HCT116 (cell line): ENCODE measurements at regions not wholly inside any gene's neighbourhood (a gene's known extent, or its start where the extent isn't known, plus 50 kb on each side); places are given as distances from the start of the nearest gene placed in this dataset.

Experiments used
- ATAC-seq: fragments of 200-7000 bp; cut with Tn5 transposase; 2 replicates; pipeline ENCODE4 v1.9.1; 2020; ENCODE audit warnings: mild to moderate bottlenecking, moderate library complexity
- BruUV-seq: library from RNA; stranded (reverse); fragments of 400-500 nt; replicated peaks from 2 replicates; lab custom pipeline; 2021; lab: Mats Ljungman, UMichigan
- CTCF ChIA-PET: fragments of 300-600 bp; sonication (Branson Sonifier 250); formaldehyde crosslinking; loops from one replicate; lab custom pipeline; 2021; ENCODE audit warnings: antibody characterized with exemption; lab: Charles Lee
- POLR2A ChIA-PET: fragments of 300-600, 350-600 bp; sonication (Branson Sonifier 250); formaldehyde crosslinking; loops from one replicate; lab custom pipeline; 2021; ENCODE audit warnings: antibody characterized with exemption; lab: Charles Lee
- RAD21 ChIA-PET, 2 experiments: fragments of 300-600 bp; sonication (Branson Sonifier 250); formaldehyde crosslinking; loops; one replicate each; lab custom pipeline; 2023; ENCODE audit warnings: low total read pairs in 2 of 2; ENCODE audit not compliant: uncharacterized antibody in 2 of 2, unreplicated experiment in 2 of 2, low non-redundant PET in 1 of 2; lab: Charles Lee
- DNase-seq: peaks from one replicate; pipeline ENCODE4 v3.0.0-alpha.2; 2010; ENCODE audit warnings: low read depth, low spot score
- H2AFZ ChIP-seq: fragments of 200-600 bp; shearing (Covaris generic), sonication (generic); 2 replicates; pipeline ENCODE4 v1.6.1; 2017; ENCODE audit warnings: low read depth, mixed run types, mixed read lengths, antibody characterized with exemption, low read length; ENCODE audit not compliant: poor library complexity, severe bottlenecking
- H3K27ac ChIP-seq: 2 replicates; pipeline ENCODE4 v1.5.1; 2012; ENCODE audit warnings: low read depth, low read length
- H3K27me3 ChIP-seq: fragments of 200-600 bp; sonication (generic); 2 replicates; pipeline ENCODE4 v1.6.1; 2016; ENCODE audit warnings: mixed run types, low read length, mixed read lengths; ENCODE audit not compliant: insufficient read depth
- H3K36me3 ChIP-seq, 2 experiments: fragments of 200-500 bp in 1 of 2; fragments of 200-600 bp in 1 of 2; sonication (Bioruptor generic) in 1 of 2; sonication (generic) in 1 of 2; 2 replicates each; pipeline versions ENCODE4 v1.5.1 to v1.6.1; 2014 to 2016; ENCODE audit warnings: low read length in 2 of 2, inconsistent platforms in 1 of 2, mixed read lengths in 1 of 2, mixed run types in 1 of 2; ENCODE audit not compliant: insufficient read depth in 2 of 2, control insufficient read depth in 1 of 2
- H3K4me1 ChIP-seq, 2 experiments: fragments of 200-600 bp in 1 of 2; sonication (generic) in 1 of 2; 2 replicates each; pipeline versions ENCODE4 v1.5.1 to v1.6.1; 2012 to 2017; ENCODE audit warnings: low read length in 2 of 2, inconsistent platforms in 1 of 2, mild to moderate bottlenecking in 1 of 2, mixed read lengths in 1 of 2, mixed run types in 1 of 2, moderate library complexity in 1 of 2; ENCODE audit not compliant: insufficient read depth in 2 of 2, control insufficient read depth in 1 of 2
- H3K4me2 ChIP-seq: fragments of 200-600 bp; sonication (generic); 2 replicates; pipeline ENCODE4 v1.6.1; 2017; ENCODE audit warnings: mixed run types, low read length, mixed read lengths
- H3K4me3 ChIP-seq, 2 experiments: fragments of 200-600 bp in 1 of 2; sonication (generic) in 1 of 2; replicated peaks in 1 of 2; 2 replicates each; pipeline ENCODE4 v1.5.1; 2011 to 2016; ENCODE audit warnings: low read length in 2 of 2, control low read depth in 1 of 2, low read depth in 1 of 2, mild to moderate bottlenecking in 1 of 2, mixed read lengths in 1 of 2, mixed run types in 1 of 2
- H3K79me2 ChIP-seq: fragments of 200-600 bp; sonication (generic); 2 replicates; pipeline ENCODE4 v1.6.1; 2017; ENCODE audit warnings: mild to moderate bottlenecking, mixed run types, low read length, moderate library complexity, mixed read lengths; ENCODE audit not compliant: insufficient read depth
- H3K9ac ChIP-seq: fragments of 200-600 bp; sonication (generic); 2 replicates; pipeline ENCODE4 v1.6.1; 2016; ENCODE audit warnings: low read length, mixed read lengths
- H3K9me2 ChIP-seq: fragments of 200-600 bp; sonication (generic), shearing (Covaris generic); 2 replicates; pipeline ENCODE4 v1.6.1; 2017; ENCODE audit warnings: mixed run types, mild to moderate bottlenecking, moderate library complexity; ENCODE audit not compliant: insufficient read depth
- H3K9me3 ChIP-seq, 2 experiments: fragments of 200-500 bp in 1 of 2; fragments of 200-600 bp in 1 of 2; sonication (Bioruptor generic) in 1 of 2; sonication (generic) in 1 of 2; 2 replicates each; pipeline ENCODE4 v1.6.1; 2014 to 2017; ENCODE audit warnings: low read length in 2 of 2, mixed read lengths in 2 of 2, inconsistent platforms in 1 of 2, low read depth in 1 of 2, mild to moderate bottlenecking in 1 of 2, mixed run types in 1 of 2, moderate library complexity in 1 of 2; ENCODE audit not compliant: control insufficient read depth in 1 of 2, insufficient read depth in 1 of 2
- H4K20me1 ChIP-seq: fragments of 200-600 bp; sonication (generic), shearing (Covaris generic); 2 replicates; pipeline ENCODE4 v1.6.1; 2017; ENCODE audit warnings: mixed run types, mild to moderate bottlenecking, moderate library complexity; ENCODE audit not compliant: insufficient read depth
- ELF1 ChIP-seq: IDR thresholded peaks from 2 replicates; pipeline ENCODE4 v1.6.1; 2012; ENCODE audit warnings: low read depth, borderline replicate concordance
- EZH2 ChIP-seq: fragments of 200-600 bp; sonication (generic); IDR thresholded peaks from 2 replicates; pipeline ENCODE4 v1.6.1; 2017; ENCODE audit warnings: antibody characterized with exemption, mixed run types
- POLR2AphosphoS5 ChIP-seq: IDR thresholded peaks from 2 replicates; pipeline ENCODE4 v1.6.1; 2011; ENCODE audit warnings: mild to moderate bottlenecking, low read depth, low read length, moderate library complexity
- SP1 ChIP-seq: IDR thresholded peaks from 2 replicates; pipeline ENCODE4 v1.6.1; 2012; ENCODE audit warnings: low read depth
- intact Hi-C: fragments of 100-400 bp; cut with micrococcal nuclease; formaldehyde crosslinking; loops from 2 replicates; pipeline ENCODE4 v1.10.0; 2022

DNA sequence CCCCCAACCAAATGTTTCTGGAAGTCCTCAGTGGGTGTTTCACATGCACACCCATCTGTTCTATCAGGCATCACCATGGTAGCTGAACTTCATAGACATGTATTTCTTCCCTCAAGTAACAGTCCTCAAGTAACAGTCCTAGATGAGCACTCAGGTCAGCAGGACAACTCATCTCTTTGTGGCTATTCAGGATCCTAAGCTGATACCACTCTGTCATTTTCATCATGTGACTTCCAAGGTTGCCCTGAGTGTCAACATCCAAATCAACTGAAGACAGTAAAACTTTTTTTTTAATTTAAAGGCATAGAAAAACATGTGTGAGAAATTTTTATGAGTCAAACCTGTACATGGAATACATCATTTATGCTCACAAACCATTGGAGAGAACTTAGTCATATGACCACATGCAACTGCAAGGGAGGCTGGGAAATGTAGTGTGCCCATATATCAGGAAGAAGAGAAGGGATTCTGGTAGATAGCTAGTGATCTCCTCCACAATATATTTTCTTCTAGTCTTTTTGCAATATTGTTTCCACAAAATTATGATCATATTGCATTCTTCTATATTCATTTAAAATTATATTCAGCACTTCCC is 64.2 kb upstream of the FST start:
- Histone ChIP-seq H3K36me3 (no peaks in the 10 kb centered on the region), H3K9ac (no peak overlapping the region), H3K9me3 (no peaks in the 10 kb centered on the region), H3K4me2 (no peak overlapping the region), H2AFZ (peak overlapping the region; percentile 51), H3K27me3 (no peaks in the 10 kb centered on the region), H3K79me2 (no peaks in the 10 kb centered on the region), H3K4me3 (no peak overlapping the region), H3K4me1 (no peaks in the 10 kb centered on the region), H3K27ac (no peak overlapping the region), H3K9me2 (no peaks in the 10 kb centered on the region), H4K20me1 (no peaks in the 10 kb centered on the region)
- ChIA-PET POLR2A (no interaction called here), RAD21 (no interaction called here), CTCF (interaction anchor here (0.8 kb wide), 1 partner anchor 818 kb away, joined by 3 read pairs; no protein-coding TSS in a partner anchor)
- intact Hi-C loops = no loop called here
- peak; percentile 12 for DNase-seq
- peak; percentile 79 for ATAC-seq
- BruUV-seq = no TSS peak
- TF ChIP-seq EZH2 (no peak), ELF1 (peak; percentile 44; the same call in 1 of the 2 replicates)

DNA sequence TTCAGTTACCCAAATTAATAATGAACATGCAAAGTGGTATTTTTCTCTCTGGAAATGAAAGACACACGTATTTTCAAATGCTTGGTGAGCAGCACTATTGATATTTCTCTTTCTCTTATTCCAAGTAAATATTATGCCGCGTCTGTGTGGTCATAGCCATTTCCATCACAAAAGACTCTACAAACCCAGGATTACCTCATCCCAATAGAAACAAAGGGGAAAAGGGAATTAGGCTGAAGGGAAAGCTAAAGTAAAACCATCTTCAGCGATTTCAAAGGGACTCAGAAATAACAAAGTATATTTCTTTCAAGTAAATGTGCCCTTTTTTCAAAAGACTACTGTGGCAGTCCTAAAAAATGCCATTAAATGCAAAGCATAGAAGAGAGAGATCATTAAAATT is 62.0 kb upstream of the FST start:
- intact Hi-C loops = no loop called here
- no TSS peak for BruUV-seq
- Histone ChIP-seq H3K27me3 (no peaks in the 10 kb centered on the region), H2AFZ (no peak overlapping the region), H3K36me3 (no peaks in the 10 kb centered on the region), H3K4me1 (no peaks in the 10 kb centered on the region), H3K9me3 (no peaks in the 10 kb centered on the region), H3K9me2 (no peaks in the 10 kb centered on the region), H3K27ac (no peak overlapping the region), H4K20me1 (no peaks in the 10 kb centered on the region), H3K9ac (no peak overlapping the region), H3K4me2 (no peak overlapping the region), H3K4me3 (no peak overlapping the region), H3K79me2 (no peaks in the 10 kb centered on the region)
- no peak for TF ChIP-seq SP1
- TF ChIP-seq POLR2AphosphoS5 = no peak
- no peak for ATAC-seq
- CTCF ChIA-PET = no interaction called here
- no peak for DNase-seq
- RAD21 ChIA-PET = no interaction called here
- POLR2A ChIA-PET = no interaction called here
